GM11168 (cell line): ENCODE measurements at regions not wholly inside any gene's neighbourhood (a gene's known extent, or its start where the extent isn't known, plus 50 kb on each side); places are given as distances from the start of the nearest gene placed in this dataset.

Experiments used
- in situ Hi-C: fragments of 300-500 bp; cut with MboI; formaldehyde crosslinking; loops from one replicate; pipeline ENCODE4 v1.12.0; 2022; ENCODE audit warnings: low sequenced_read_pairs; ENCODE audit not compliant: unreplicated experiment

- in situ Hi-C loops: no loop called here
These were observed 147.7 kb upstream of the DCBLD2 start for GRCh38 chr3:99049164-99049563.

GRCh38 chr3:99041747-99042146 lies 140.3 kb upstream of the DCBLD2 start:
- in situ Hi-C loops: no loop called here

- in situ Hi-C loops: no loop called here
These were observed 130.3 kb upstream of the DCBLD2 start for GRCh38 chr3:99031778-99032177.

- in situ Hi-C loops: no loop called here
These were observed 122.2 kb upstream of the DCBLD2 start for GRCh38 chr3:99023590-99024192.

GRCh38 chr3:99021466-99021865 lies 120.0 kb upstream of the DCBLD2 start:
- in situ Hi-C loops: no loop called here

- in situ Hi-C loops: no loop called here
These were observed 115.0 kb upstream of the DCBLD2 start for GRCh38 chr3:99016452-99016851.

GRCh38 chr3:99013777-99014315 lies 112.4 kb upstream of the DCBLD2 start:
- in situ Hi-C loops: no loop called here

GRCh38 chr3:99013077-99013476 lies 111.6 kb upstream of the DCBLD2 start:
- in situ Hi-C loops: no loop called here

GRCh38 chr3:99012051-99012450 lies 110.6 kb upstream of the DCBLD2 start:
- in situ Hi-C loops: no loop called here

- in situ Hi-C loops: loop anchor here (10.0 kb wide), 1 partner anchor 195 kb away; no protein-coding TSS in a partner anchor
These were observed 108.4 kb upstream of the DCBLD2 start for GRCh38 chr3:99009851-99010250.

- in situ Hi-C loops: loop anchor here (10.0 kb wide), 1 partner anchor 192 kb away; no protein-coding TSS in a partner anchor
These were observed 105.2 kb upstream of the DCBLD2 start for GRCh38 chr3:99006686-99007085.

- in situ Hi-C loops: loop anchor here (10.0 kb wide), 2 partner anchors 185 to 395 kb away; no protein-coding TSS in a partner anchor
These were observed 98.2 kb upstream of the DCBLD2 start for GRCh38 chr3:98999675-99000074.

- in situ Hi-C loops: loop anchor here (10.0 kb wide), 1 partner anchor 389 kb away; no protein-coding TSS in a partner anchor
These were observed 92.8 kb upstream of the DCBLD2 start for GRCh38 chr3:98994128-98994762.

GRCh38 chr3:98991393-98991792 lies 89.9 kb upstream of the DCBLD2 start:
- in situ Hi-C loops: loop anchor here (10.0 kb wide), 1 partner anchor 387 kb away; no protein-coding TSS in a partner anchor

GRCh38 chr3:98990657-98991056 lies 89.2 kb upstream of the DCBLD2 start:
- in situ Hi-C loops: loop anchor here (10.0 kb wide), 1 partner anchor 386 kb away; no protein-coding TSS in a partner anchor

GRCh38 chr3:98986073-98986472 lies 84.6 kb upstream of the DCBLD2 start:
- in situ Hi-C loops: no loop called here

GRCh38 chr3:98985431-98985830 lies 83.9 kb upstream of the DCBLD2 start:
- in situ Hi-C loops: no loop called here

GRCh38 chr3:98984024-98984423 lies 82.5 kb upstream of the DCBLD2 start:
- in situ Hi-C loops: no loop called here

- in situ Hi-C loops: no loop called here
These were observed 80.9 kb upstream of the DCBLD2 start for GRCh38 chr3:98982351-98982750.

- in situ Hi-C loops: no loop called here
These were observed 79.6 kb upstream of the DCBLD2 start for GRCh38 chr3:98980915-98981596.

GRCh38 chr3:98979296-98979695 lies 77.8 kb upstream of the DCBLD2 start:
- in situ Hi-C loops: no loop called here
